Omental fat pad (tissue), 3 donors: ENCODE measurements at regions not wholly inside any gene's neighbourhood (a gene's known extent, or its start where the extent isn't known, plus 50 kb on each side); places are given as distances from the start of the nearest gene placed in this dataset.

Experiments
- ATAC-seq: fragments of 150-250 bp; one replicate; pipeline ENCODE4 v1.9.1; 2016; ENCODE audit warnings: mild to moderate bottlenecking, moderate library complexity; ENCODE audit not compliant: low FRiP score
- DNase-seq: peaks from one replicate; pipeline ENCODE4 v3.0.0-alpha.2; 2019; ENCODE audit warnings: low spot score
- TF ChIP-seq, protein P1 (sequence below), 3 donors: fragments of 450-650 bp; IDR thresholded peaks; one replicate each; pipeline ENCODE4 v1.5.1; 2016 to 2017; ENCODE audit warnings: antibody characterized with exemption in 3 of 3, mild to moderate bottlenecking in 3 of 3, moderate library complexity in 2 of 3

DNA sequence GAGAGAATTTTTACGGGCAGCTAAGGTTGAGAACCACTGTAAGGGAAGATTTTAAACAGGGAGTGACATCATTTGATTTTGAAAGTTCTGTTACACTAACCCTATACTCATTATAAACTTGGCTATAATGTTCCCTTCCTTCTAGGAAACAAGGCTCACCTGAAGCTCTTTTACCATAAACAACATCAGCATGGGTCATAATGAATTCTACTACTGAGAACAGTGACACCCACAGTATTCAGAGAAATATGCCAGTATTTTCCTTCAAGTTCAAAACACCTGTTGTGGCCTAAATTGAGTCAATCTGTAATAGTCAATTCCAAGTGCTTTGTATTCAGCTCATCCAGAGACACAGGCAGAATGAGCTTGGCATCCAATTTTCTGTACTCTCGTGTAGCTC lies 175.3 kb upstream of the STT3B start:
- ATAC-seq, result no peak
- TF ChIP-seq, protein P1, sequence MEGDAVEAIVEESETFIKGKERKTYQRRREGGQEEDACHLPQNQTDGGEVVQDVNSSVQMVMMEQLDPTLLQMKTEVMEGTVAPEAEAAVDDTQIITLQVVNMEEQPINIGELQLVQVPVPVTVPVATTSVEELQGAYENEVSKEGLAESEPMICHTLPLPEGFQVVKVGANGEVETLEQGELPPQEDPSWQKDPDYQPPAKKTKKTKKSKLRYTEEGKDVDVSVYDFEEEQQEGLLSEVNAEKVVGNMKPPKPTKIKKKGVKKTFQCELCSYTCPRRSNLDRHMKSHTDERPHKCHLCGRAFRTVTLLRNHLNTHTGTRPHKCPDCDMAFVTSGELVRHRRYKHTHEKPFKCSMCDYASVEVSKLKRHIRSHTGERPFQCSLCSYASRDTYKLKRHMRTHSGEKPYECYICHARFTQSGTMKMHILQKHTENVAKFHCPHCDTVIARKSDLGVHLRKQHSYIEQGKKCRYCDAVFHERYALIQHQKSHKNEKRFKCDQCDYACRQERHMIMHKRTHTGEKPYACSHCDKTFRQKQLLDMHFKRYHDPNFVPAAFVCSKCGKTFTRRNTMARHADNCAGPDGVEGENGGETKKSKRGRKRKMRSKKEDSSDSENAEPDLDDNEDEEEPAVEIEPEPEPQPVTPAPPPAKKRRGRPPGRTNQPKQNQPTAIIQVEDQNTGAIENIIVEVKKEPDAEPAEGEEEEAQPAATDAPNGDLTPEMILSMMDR (IDR thresholded peaks at IDR 0.05), result no peak
- no peak for DNase-seq

DNA sequence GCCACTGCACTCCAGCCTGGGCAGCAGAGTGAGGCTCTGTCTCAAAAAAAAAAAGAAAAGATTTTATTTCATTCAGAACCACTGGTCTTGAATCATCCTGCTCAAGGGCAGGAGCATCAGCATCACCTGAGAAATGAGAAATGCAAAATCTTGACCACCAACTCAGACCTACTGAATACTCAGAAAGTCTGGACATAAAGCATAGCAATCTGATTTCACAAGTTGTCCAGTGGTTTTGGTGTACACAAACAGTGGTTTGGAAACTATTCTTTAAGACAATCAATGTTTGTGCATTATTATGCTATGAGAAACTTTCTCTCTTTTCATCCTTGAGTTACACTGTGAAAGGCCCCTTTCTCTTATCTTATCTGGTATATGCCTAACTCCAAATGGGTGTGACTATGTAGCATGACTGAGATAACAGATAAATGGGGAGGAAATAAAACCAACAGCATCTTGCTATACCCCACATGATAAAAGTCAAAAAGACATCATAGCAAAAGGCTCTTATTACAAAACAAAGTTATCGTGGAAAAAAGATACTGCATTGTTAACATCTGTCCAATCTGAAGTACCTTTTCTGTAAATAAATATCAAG lies 174.2 kb upstream of the STT3B start:
- TF ChIP-seq, protein P1 (IDR thresholded peaks at IDR 0.05), result no peak
- DNase-seq, result no peak
- ATAC-seq, result no peak

DNA sequence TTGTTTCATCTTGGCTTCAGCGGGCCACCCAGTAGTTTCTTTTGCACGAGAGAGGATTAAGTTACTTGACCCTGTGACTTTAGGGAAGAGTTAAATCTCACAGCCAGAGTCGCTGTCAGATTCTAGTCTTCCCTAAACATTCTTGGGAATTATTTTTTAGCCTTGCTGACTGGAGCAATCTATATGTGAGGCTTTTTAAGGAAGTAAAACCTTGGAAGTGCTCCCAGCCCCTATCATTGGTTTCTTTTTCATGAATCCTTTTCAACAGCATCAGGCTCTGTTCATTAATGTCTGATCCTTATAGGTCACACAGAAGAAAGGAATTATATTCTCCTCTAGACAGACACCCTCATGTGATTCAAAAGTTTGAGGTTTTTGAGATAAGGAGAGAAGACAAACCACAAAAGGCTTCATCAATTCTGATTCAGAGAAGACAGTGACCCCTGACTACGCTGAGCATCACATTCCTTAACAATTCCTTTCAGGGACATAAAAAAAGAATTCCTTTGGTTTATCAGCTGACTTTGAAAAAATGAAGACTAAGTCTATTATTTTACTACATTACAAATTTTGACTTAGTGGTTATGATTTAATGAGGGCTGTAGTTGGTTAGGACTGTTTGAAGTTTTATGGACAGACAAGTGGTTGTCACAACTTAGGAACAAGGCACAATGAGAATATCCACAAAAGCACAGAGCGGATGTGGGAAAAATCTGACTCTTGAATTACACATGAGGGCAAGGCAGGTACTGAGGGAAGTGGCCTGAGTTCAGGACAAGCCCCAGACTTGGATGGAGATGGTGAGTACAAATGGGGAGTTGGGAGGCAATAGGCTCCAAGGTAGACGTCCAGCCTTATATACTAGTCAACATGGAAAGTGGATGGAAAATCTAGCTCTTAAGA lies 171.1 kb upstream of the STT3B start:
- ATAC-seq (no peak), DNase-seq (no peak)
- TF ChIP-seq, protein P1 (IDR thresholded peaks at IDR 0.05), result no peak

DNA sequence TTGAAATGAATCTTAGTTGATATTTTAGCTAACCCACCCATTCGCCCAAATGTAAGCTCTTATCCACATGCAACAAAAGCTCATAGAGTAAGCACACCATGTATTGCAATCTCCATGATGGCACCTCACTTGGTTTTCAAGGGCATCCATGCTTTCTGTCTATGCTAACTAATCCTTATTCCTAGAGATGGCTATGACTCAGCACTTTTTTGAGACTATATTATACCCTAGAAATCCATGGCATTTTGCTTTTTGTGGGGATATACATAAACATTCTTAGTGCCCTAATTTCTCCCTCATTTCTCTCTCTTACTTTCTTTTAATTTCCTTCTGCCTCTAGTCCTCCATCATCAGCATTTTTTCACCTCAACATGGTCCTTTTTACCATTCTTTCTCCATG lies 168.5 kb upstream of the STT3B start:
- DNase-seq (no peak), ATAC-seq (no peak)
- TF ChIP-seq, protein P1 (IDR thresholded peaks at IDR 0.05), result no peak

DNA sequence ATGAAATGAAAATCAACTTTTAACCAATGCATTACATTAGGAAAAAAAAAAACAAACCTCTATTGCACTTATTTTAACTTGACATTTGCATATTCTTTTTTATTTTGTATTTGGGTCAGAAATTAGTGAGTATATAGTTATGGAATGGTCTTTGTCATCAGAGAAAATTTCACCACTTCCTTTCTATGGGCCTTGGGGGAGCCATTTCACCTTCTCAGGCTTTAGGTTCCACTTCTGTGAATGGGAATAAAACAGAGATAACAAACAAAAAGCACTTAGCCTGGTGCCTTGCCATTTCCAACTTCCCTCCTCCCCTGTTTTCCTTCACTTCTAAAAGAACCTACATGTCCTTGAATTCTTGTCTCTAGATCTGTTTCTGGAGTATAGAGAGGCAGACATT lies 168.0 kb upstream of the STT3B start:
- TF ChIP-seq, protein P1 (IDR thresholded peaks at IDR 0.05), result no peak
- ATAC-seq (no peak), DNase-seq (no peak)

DNA sequence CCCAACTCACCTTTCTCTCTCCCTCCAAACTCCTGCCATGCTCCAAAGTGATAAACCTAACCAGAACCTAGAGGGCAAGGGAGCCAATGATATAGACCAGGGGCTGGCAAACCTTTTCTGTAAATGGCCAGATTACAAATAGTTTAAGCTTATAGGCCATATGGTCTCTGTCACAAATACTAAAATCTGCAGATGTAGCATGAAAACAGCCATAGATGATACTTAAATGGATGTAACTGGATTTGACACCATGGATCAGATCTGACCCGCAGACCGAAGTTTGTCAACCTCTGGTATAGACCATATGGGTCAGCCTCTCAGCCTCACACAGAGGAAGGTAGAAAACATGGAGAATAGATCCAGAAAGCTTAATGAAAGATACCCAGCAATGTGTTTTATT lies 165.2 kb upstream of the STT3B start:
- TF ChIP-seq, protein P1 (IDR thresholded peaks at IDR 0.05), result no peak
- DNase-seq (no peak), ATAC-seq (no peak)
